Central memory CD4-positive, alpha-beta T cell (primary cell): ENCODE measurements at regions not wholly inside any gene's neighbourhood (a gene's known extent, or its start where the extent isn't known, plus 50 kb on each side); places are given as distances from the start of the nearest gene placed in this dataset.
"Not testable (repeated sequence)": the region's sequence is repeated elsewhere in the genome, so short reads cannot be mapped to it uniquely, and the experiment has no call there.

Source experiments
- DNase-seq: peaks from one replicate; pipeline ENCODE4 v3.0.0; 2022

DNA sequence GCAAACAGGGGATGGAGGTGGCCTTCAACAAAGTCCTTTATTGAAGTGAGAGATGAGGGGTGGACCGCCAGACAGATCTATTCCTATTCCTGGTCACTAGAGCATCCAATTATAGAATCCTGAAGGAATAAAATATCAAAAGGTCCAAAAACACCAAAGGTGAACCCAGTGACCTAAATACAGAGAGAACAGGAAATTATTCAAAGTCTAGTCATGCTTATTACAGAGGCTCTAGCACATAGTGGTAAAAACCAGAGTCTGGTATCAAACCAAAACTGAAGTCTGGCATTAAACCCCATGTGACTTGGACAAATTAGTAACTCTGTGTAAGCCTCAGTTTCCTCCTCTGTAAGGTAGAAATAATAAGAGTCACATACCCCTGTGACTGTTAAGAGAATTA lies 100.5 kb upstream of the SNX2 start:
- no peak for DNase-seq

GRCh38 chr5:122680623-122681350 lies 94.1 kb upstream of the SNX2 start:
- no peak for DNase-seq

GRCh38 chr5:122683631-122684030 lies 91.2 kb upstream of the SNX2 start:
- DNase-seq: no peak

DNA sequence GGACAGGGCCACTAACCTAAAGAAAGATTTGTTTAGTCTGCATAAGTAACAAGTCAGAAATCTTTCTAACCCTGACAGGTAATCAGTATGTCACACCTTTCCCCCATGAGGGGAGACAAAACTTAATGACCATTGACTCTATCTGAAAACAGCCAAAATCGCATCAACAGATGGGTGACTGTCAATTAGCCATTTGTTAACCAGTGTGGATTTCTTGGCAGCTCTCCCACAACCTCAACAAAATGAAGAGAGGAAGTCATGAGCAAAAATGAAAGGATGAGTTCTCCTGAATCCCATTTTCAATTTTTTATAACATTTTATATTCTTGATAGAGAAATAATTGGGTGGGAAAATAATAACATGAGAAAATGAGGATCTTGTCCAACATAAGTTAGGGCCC lies 84.6 kb upstream of the SNX2 start:
- no peak for DNase-seq

GRCh38 chr5:122691931-122692330 lies 82.9 kb upstream of the SNX2 start:
- no peak for DNase-seq

DNA sequence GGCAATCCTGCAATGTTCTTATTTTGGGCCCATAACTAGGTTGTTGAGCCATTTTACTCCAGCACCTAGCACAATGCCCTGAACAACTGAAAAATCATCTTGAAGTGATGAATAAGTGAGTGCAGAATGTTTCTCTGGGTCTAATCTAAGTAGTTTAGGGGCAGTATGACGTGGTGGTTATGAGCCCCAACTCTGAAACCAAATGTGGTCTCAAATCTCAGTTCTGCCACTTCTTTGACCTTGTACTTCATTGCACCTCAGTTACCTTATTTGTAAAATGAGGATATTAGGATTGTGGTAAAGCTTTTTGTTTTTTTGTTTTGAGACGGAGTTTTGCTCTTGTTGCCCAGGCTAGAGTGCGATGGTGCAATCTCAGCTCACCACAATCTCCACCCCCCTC lies 80.9 kb upstream of the SNX2 start:
- no peak for DNase-seq

- DNase-seq: no peak
Measured at GRCh38 chr5:122694884-122695283, 80.0 kb upstream of the SNX2 start.

- not testable (repeated sequence) for DNase-seq
Measured at GRCh38 chr5:122696735-122697134, 78.1 kb upstream of the SNX2 start.

- no peak for DNase-seq
Measured at GRCh38 chr5:122697191-122697590, 77.7 kb upstream of the SNX2 start.

- DNase-seq: no peak
Measured at GRCh38 chr5:122699201-122699600, 75.7 kb upstream of the SNX2 start.

DNA sequence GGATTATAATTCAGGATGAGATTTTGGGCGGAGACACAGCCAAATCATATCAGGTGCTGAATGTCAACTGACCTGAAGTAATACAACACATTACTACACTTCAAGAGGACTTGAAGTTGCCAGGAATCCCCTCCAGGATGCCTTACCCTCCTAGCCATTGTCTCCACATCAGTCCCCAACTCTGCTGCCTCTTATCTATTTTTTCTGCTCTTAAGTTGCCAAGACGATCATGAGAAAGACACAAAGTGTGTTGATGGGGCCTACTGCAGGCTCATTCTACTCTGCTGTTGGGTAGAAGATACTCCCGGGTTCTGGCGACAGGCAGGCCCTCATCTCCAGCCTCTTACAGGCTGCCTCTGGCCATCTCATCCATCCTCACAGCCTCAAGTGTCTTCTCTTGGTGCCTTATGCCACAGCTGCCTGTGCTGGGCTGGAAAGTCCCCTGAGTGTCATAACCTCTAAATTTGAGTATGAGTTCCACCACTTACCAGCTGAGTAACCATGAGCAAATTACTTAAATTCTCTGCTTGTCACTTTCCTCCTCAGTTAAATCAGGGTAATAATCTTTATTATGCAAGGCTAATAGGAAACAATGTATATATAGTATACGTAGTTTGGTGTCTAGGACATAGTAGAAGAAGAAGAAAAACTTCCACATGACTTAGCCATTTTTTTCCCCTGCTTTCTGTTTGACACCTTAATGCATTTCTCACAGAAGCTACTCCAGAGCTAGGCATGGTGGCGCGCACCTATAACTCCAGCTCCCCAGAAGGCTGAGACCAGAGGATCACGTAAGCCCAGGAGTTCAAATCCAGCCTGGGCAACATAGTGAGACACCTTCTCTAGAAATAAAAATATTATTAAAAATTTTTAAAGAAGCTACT lies 73.0 kb upstream of the SNX2 start:
- no peak for DNase-seq

- no peak for DNase-seq
Measured at GRCh38 chr5:122702524-122702875, 72.4 kb upstream of the SNX2 start.

GRCh38 chr5:122703203-122703602 lies 71.7 kb upstream of the SNX2 start:
- DNase-seq: no peak

- DNase-seq: peak; percentile 6
Measured at GRCh38 chr5:122704247-122705036, 70.4 kb upstream of the SNX2 start.

DNA sequence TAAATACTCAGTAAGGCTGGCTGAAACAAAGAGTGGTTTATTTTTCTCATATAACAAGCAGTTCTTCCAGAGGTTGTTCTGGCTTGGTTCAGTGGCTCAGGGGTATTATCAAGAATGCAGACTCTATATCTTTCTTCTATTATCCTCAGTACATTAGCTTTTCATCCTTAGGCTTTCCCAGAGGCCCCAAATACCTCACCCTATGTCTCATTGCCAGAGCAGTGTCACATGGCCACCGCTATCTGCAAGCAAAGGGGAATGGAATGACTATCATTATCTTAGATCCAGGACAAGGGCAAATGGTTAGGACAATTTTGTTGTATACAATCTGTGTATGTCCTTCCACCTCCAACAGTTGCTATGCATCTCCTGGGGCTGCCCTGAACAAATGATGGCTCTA lies 69.0 kb upstream of the SNX2 start:
- no peak for DNase-seq

DNA sequence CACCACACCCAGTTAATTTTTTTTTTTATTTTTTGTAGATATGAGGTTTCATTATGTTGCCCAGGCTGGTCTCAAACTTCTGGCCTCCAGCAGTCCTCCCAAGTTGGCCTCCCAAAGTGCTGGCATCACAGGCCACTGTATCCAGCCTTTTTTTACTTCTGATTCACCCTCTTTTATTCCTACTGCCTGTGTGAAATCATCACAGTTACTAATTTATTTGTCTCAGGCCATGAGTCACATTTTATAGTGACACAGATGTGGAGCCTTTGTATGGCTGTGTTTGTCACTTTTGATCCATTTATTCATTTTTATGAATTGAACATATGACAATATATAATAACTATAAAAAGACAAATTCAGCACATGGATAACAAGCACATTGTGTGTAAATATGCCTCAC lies 67.1 kb upstream of the SNX2 start:
- DNase-seq: no peak

- DNase-seq: no peak
Measured at GRCh38 chr5:122713041-122713440, 61.8 kb upstream of the SNX2 start.

DNA sequence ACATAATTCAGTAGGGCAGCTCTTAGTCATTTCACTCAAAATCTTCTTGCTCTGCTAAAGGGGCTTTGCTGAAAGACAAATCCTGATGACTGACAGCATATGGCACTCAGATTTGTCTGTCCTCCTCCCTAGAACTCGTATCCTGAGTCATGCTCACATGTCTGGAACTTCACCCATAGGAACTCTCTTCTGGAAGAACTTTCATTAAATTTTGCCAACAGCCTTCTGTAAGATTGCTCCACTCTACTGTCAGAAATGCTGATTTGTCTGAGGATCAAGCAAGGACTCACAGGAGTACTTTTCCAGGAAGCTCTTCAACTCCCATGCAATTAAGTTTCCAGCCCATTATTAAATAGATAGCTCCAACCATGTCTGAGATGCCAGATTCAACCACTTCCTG lies 59.8 kb upstream of the SNX2 start:
- no peak for DNase-seq

- no peak for DNase-seq
Measured at GRCh38 chr5:122718611-122719010, 56.3 kb upstream of the SNX2 start.

GRCh38 chr5:122719991-122720746 lies 54.7 kb upstream of the SNX2 start:
- no peak for DNase-seq

DNA sequence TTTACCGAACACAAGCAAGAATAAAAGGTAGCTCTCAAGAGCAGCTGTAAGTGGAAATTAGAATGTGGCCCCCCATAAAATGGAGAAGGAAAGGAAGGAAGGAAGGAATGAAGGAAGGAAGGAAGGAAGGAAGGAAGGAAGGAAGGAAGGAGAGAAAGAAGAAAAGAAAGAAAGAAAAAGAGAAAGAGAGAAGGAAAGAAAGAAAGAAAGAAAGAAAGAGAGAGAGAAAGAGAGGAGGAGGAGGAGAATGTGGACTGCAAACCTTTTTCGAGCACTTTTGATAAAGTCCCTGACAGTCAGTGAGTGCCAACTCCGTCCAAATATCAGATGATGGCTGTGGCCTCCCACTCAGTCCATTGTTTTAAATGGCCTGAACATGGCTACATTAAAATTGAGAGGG lies 53.8 kb upstream of the SNX2 start:
- no peak for DNase-seq

- DNase-seq: no peak
Measured at GRCh38 chr5:122722341-122722740, 52.5 kb upstream of the SNX2 start.
